Activated CD4-positive, alpha-beta T cell treated with anti-CD3 and anti-CD28 coated beads, Interleukin-2, amount 10 ng/mL, durations not matched to agents 24 days and 14 days (primary cell): ENCODE measurements at regions not wholly inside any gene's neighbourhood (a gene's known extent, or its start where the extent isn't known, plus 50 kb on each side); places are given as distances from the start of the nearest gene placed in this dataset.

Source experiments
- DNase-seq: peaks from one replicate; pipeline ENCODE4 v3.0.0; 2022
- H3K27ac Mint-ChIP-seq: one replicate; pipeline ENCODE4 v1.8.0; 2022; ENCODE audit warnings: mild to moderate bottlenecking, mixed read lengths
- H3K27me3 Mint-ChIP-seq: one replicate; pipeline ENCODE4 v1.8.0; 2022; ENCODE audit warnings: mixed read lengths
- H3K36me3 Mint-ChIP-seq: one replicate; pipeline ENCODE4 v1.8.0; 2022; ENCODE audit warnings: low read depth, mild to moderate bottlenecking, mixed read lengths
- H3K4me1 Mint-ChIP-seq: one replicate; pipeline ENCODE4 v1.8.0; 2021; ENCODE audit warnings: mixed read lengths
- H3K4me3 Mint-ChIP-seq: one replicate; pipeline ENCODE4 v1.8.0; 2022; ENCODE audit warnings: mild to moderate bottlenecking, moderate library complexity, mixed read lengths
- H3K9me3 Mint-ChIP-seq: one replicate; pipeline ENCODE4 v1.8.0; 2021; ENCODE audit warnings: mixed read lengths
- intact Hi-C: fragments of 100-400 bp; cut with micrococcal nuclease; formaldehyde crosslinking; loops from one replicate; pipeline ENCODE4 v1.15.1; 2023

DNA sequence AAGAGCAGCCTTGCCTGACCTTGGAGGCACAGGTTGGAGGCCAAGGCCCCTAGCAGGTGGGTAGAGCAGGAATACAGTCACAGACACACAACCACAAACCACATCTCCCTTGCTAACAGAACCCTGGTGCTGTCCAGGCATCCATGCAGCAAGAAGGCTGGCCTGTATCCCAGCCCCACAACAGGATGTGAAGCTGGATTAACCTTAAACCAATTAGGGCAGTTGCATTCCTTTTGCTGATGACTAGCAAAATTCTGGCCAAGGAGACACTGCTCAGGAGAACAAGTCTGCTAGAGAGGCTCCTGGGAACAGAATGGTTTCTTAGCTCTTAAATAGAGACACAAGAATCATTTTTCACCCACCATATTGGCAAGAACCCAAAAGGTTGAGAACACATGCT lies 97.8 kb downstream of the C5orf15 start:
- Mint-ChIP-seq H3K4me1 (peaks cover 38% of the 10 kb centered on the region), H3K27ac (peak overlapping the region; percentile 56), H3K27me3 (no peaks in the 10 kb centered on the region), H3K9me3 (peaks cover 3% of the 10 kb centered on the region), H3K4me3 (no peak overlapping the region), H3K36me3 (no peaks in the 10 kb centered on the region)
- intact Hi-C loops, result no loop called here
- DNase-seq, result no peak

DNA sequence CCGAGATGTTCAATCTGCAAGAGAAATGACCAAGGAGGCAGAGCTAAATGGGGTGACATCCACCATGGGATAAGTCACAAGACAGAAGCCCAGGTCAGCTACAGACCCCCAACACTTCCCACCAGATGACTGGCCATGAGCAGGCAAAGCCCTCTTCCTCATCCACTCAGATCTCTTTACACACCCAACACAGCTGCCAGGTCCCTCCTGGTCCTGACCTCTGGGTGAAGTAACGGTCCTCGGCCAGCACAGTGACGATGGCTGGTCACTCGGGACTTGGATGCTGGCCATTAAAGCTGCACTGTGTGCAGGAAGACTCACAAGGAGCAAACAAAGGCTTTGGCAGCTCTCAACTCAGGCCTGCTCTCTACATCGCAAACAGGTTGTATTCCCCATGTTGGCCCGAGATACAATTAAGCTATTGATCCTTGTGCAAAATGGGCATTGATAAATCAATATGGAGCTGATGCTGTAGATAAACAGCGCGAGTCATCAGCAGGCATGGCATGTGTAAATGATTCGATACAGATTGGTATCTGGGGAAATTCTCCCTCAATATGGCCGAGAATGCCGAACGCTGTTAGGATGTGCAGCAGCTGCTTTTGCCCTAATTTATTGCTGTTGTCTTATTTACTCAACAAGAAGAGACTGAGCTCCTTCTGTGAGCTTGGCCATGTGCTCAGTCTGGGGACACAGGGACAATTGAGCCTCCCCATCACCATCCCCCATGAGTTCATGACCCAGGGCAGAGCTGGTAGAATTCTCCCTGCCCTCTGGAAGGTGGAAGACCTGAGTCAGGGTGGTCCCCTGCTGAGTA lies 98.7 kb downstream of the C5orf15 start:
- H3K27ac Mint-ChIP-seq, result peak overlapping the region; percentile 40
- no peak for DNase-seq
- H3K4me3 Mint-ChIP-seq, result no peak overlapping the region
- H3K27me3 Mint-ChIP-seq, result no peaks in the 10 kb centered on the region
- intact Hi-C loops, result loop anchor here (1.0 to 10.0 kb wide), 4 partner anchors 115 to 757 kb away; no protein-coding TSS in a partner anchor
- H3K36me3 Mint-ChIP-seq, result no peaks in the 10 kb centered on the region
- peaks cover 35% of the 10 kb centered on the region for H3K4me1 Mint-ChIP-seq
- no peaks in the 10 kb centered on the region for H3K9me3 Mint-ChIP-seq

DNA sequence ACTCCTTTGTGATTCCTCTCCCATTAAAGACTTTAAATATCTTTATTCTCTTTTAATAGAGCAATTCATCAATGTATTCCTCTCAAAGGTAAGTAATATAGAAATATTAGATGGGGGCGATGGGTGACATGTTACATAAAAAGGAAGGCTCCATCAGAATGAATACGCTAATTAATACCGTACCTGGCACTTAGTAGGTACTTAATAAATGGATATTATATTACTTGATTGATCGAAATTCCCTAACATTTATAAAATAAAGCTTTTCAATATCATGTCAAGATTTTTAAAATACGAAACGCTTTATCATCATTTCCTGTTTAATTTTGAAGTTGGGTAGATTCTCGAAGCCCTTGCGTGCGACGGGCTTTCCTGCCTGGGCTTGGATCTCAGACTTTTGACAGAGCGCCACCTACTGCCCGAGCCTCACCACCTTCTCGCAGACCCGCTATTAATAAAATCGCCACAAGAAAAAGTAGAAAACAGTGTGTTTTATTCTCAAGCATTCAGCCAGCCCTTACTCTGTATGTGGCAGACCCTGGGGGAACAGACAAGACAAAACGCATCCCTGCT lies 99.4 kb downstream of the C5orf15 start:
- intact Hi-C loops, result loop anchor here (1.0 to 10.0 kb wide), 4 partner anchors 114 to 757 kb away; no protein-coding TSS in a partner anchor
- DNase-seq, result peak; percentile 91
- H3K36me3 Mint-ChIP-seq, result no peaks in the 10 kb centered on the region
- H3K27me3 Mint-ChIP-seq, result no peaks in the 10 kb centered on the region
- peak overlapping the region; percentile 17 for H3K27ac Mint-ChIP-seq
- no peaks in the 10 kb centered on the region for H3K9me3 Mint-ChIP-seq
- peaks cover 29% of the 10 kb centered on the region for H3K4me1 Mint-ChIP-seq
- H3K4me3 Mint-ChIP-seq, result no peak overlapping the region

DNA sequence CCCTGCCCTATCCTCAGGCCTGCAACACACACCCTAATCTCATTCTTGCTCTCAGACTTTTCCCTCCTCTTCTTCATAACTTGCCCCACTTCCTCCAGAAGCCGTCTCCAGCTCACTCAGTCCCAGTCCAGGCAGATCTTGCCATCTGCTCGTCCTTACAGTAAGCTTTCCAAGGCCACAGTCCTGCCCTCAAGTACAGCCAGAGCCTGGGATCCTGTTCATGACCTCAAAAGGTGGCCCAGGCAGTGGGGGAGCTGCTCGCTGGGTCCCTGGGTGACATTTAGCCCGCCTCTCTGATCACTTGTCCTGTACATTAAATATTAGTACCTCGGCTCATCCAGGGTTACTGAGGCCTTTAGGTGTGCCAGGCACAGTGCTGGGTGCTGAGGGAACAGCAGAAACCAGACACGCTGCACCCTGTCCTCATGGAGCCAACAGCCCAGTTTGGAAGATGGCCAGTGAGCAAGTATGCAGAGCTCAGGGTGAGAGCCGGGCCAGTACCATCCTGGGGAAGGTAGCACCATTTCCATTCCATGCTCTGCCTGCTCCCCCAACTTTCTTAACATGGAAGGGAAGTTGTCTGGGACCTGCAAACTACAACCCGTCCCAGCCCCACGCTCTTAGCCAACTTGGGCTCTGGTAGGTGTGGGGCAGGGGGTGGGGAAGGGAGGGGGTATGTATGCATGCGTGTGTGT lies 100.4 kb downstream of the C5orf15 start:
- no peak overlapping the region for H3K27ac Mint-ChIP-seq
- DNase-seq, result no peak
- intact Hi-C loops, result loop anchor here (2.0 to 10.0 kb wide), 3 partner anchors 113 to 756 kb away; no protein-coding TSS in a partner anchor
- H3K4me1 Mint-ChIP-seq, result peaks cover 20% of the 10 kb centered on the region
- no peaks in the 10 kb centered on the region for H3K27me3 Mint-ChIP-seq
- no peak overlapping the region for H3K4me3 Mint-ChIP-seq
- no peaks in the 10 kb centered on the region for H3K9me3 Mint-ChIP-seq
- H3K36me3 Mint-ChIP-seq, result no peaks in the 10 kb centered on the region

DNA sequence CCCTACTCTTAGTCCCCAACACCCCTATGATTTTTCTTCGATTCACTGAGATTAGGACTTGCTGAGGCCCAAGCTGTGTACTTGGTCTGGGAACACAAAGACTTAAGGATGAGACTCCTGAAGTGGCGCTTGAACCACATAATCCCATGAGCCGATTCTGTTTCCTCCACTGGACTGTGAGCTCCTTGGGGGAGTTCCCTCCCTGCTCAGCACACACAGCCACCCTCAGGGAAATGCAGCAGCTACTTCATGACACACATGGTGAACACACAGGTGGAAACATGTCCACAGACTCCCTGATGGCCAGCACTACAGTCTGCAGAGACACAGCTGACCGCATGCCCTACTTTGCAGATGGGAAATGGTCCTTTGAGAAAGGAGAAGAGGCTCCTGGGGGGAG lies 101.1 kb downstream of the C5orf15 start:
- no peak overlapping the region for H3K4me3 Mint-ChIP-seq
- no peaks in the 10 kb centered on the region for H3K36me3 Mint-ChIP-seq
- H3K4me1 Mint-ChIP-seq, result peaks cover 17% of the 10 kb centered on the region
- H3K27ac Mint-ChIP-seq, result peak overlapping the region; percentile 22
- H3K27me3 Mint-ChIP-seq, result no peaks in the 10 kb centered on the region
- H3K9me3 Mint-ChIP-seq, result no peaks in the 10 kb centered on the region
- DNase-seq, result no peak
- intact Hi-C loops, result loop anchor here (5.0 to 10.0 kb wide), 2 partner anchors 443 to 755 kb away; no protein-coding TSS in a partner anchor

DNA sequence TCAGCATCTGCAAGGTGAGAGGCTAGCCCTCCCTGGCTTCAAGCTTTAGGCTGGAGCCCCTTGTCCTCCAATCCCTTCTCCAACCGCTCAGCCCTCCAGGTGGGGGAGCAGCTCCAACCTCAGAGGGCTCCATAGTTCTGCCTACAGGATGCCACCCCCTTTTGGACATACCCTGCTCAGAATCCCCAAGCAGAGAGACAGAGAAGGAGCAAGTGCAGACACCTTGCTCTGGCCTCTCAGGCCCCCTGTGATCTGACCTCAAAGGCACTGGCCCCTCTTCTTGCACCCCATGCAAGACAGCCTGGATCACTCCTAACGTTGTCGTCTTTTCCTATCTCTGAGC lies 101.6 kb downstream of the C5orf15 start:
- no peaks in the 10 kb centered on the region for H3K9me3 Mint-ChIP-seq
- intact Hi-C loops, result loop anchor here (5.0 to 10.0 kb wide), 2 partner anchors 442 to 755 kb away; no protein-coding TSS in a partner anchor
- no peak overlapping the region for H3K27ac Mint-ChIP-seq
- H3K27me3 Mint-ChIP-seq, result no peaks in the 10 kb centered on the region
- no peak for DNase-seq
- H3K4me1 Mint-ChIP-seq, result peaks cover 17% of the 10 kb centered on the region
- H3K36me3 Mint-ChIP-seq, result no peaks in the 10 kb centered on the region
- H3K4me3 Mint-ChIP-seq, result no peak overlapping the region

DNA sequence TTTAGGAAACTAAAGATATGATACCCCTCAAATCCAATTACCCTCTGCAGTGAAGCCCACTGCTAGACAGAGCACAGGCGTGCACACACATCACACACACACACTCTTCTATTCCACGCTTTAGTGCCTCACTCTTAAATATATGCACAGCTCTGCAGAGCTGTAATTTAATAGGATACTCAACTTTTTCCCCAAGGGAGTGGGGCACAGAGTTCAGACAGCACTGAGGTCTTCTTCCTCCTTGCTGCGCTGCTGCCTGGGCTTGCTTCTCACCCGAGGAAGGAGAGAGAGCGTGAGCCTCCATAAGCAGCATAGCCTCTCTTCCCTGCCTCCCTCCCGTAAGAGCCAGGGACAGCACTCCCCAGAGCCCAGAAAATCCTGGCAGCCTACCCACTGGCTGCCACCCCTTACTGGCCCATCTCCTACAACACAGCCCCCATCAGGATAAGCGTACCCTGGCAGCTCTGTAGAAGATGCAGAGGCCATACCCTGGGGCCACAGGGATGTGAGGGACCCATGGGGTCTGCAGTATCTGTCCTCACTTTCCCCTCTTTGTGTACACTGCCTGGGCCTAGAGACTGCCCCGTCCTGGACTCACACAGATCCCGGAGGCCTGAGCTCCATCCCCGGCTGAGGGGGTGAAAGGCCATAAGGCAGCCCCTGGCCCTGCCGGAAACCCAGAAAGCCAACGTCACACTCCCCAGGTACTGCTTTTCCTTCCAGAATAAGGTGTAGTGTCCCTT lies 102.1 kb downstream of the C5orf15 start:
- Mint-ChIP-seq H3K36me3 (no peaks in the 10 kb centered on the region), H3K27ac (no peak overlapping the region), H3K27me3 (no peaks in the 10 kb centered on the region), H3K4me3 (no peak overlapping the region), H3K4me1 (peaks cover 17% of the 10 kb centered on the region), H3K9me3 (no peaks in the 10 kb centered on the region)
- no peak for DNase-seq
- intact Hi-C loops, result loop anchor here (5.0 to 10.0 kb wide), 2 partner anchors 442 to 754 kb away; no protein-coding TSS in a partner anchor

DNA sequence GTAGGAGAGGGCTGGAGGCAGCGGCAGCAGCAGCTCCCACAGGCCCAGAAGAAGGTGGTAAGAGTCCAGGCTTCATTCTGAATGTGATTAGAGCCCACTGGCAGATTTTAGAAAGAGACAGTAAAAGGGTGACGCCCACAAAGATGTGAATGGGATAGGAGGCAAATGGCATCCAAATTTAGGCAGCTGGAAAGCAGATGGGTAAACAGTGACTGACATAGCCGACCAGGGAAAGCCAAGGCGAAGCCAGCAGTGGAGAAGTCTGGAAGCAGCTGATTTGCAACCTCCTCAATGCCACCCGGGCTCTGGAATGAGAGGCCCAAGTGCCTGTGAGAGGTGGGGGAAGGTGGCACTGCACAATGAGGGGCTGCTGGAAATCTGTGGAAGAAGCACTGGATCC lies 103.3 kb downstream of the C5orf15 start:
- Mint-ChIP-seq H3K36me3 (no peaks in the 10 kb centered on the region), H3K4me3 (no peak overlapping the region), H3K9me3 (no peaks in the 10 kb centered on the region), H3K4me1 (peaks cover 13% of the 10 kb centered on the region), H3K27me3 (no peaks in the 10 kb centered on the region), H3K27ac (no peak overlapping the region)
- no peak for DNase-seq
- intact Hi-C loops, result loop anchor here (5.0 to 10.0 kb wide), 2 partner anchors 440 to 753 kb away; no protein-coding TSS in a partner anchor

DNA sequence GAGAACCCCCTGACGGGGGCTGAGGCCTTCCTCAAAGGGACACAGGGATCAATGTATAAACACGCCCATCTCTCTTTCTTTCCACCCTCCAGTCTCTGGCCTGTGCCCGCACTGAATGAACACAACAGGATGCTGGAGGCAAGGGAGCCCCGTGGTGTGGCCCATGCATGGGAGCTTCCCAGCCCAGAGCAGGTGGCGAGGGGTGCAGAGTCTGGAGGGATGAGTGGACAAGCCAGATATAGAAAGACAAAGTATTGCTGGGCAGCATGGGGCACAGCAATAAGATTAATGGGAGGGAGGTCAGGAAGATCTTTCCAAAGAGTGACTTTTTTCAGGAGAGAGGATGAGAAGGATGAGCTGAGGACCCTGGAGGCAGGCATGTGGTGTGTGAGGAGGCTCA lies 103.7 kb downstream of the C5orf15 start:
- DNase-seq, result no peak
- intact Hi-C loops, result loop anchor here (5.0 to 10.0 kb wide), 2 partner anchors 440 to 752 kb away; no protein-coding TSS in a partner anchor
- Mint-ChIP-seq H3K4me1 (peaks cover 12% of the 10 kb centered on the region), H3K27ac (no peak overlapping the region), H3K36me3 (no peaks in the 10 kb centered on the region), H3K27me3 (no peaks in the 10 kb centered on the region), H3K9me3 (no peaks in the 10 kb centered on the region), H3K4me3 (no peak overlapping the region)

DNA sequence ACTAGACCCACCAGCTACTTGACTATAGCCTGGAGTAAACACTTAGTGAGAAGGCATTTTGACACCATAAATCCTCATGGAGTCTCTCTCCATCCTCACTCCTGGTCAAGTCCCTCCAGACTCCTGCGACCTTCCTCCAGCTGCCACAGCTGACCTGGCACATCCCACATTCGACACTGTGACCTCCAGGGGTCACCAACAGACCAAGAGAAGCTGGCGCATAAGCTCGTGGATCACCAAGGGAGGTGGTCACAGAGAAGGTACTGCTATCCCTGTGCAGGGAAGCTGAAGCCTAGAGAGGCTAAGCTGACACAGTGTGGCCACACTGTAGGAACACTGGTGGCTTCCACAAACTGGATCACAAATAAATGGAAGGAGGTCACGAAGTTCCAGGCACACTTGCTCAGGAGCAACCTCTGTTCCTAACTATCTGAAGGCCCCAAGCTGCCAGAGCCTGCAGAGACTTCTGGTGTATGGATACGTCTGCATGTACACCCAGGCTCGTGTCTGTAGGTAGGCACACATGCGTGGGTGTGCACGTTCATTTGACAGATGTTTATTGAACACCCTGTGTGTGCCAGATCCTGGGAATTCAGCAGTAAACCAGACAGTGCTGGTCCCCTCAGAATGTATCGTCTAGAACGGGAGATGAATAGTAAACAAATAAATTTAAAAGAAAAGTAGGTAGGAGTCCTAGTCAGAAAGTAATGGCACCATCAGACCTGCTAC lies 104.4 kb downstream of the C5orf15 start:
- Mint-ChIP-seq H3K27ac (no peak overlapping the region), H3K9me3 (peaks cover 3% of the 10 kb centered on the region)
- intact Hi-C loops, result loop anchor here (10.0 kb wide), 1 partner anchor 439 kb away; no protein-coding TSS in a partner anchor

DNA sequence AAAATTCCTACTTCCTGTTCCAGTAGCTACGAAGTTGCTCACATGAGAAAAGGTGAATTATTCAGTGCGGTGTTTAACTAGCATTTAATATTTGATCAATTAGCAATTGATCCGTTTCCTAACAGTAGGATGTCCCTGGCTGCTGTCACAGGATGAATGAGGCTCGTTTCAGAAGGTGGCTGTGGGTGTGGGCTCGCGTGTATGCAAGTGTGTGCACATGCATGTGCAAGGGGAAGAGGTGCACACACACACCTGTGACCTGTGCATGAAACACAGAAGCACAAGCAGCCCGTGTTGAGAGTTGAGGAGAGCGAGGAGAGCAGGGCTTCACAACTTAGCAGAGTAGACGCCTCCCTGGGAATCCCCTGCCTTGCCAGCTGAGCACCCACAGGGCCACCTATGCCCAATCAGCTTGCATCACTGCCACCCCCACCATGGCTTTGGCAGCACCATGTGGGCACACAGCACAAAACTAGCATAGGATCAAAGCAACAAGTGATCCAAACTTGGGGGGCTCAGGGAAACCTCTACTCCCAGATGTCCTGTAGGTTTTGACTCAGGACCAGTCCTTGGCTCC lies 107.2 kb downstream of the C5orf15 start:
- no peak for DNase-seq
- H3K27ac Mint-ChIP-seq, result no peak overlapping the region
- peaks cover 3% of the 10 kb centered on the region for H3K9me3 Mint-ChIP-seq
- H3K4me1 Mint-ChIP-seq, result peaks cover 7% of the 10 kb centered on the region
- H3K27me3 Mint-ChIP-seq, result no peaks in the 10 kb centered on the region
- intact Hi-C loops, result loop anchor here (10.0 kb wide), 1 partner anchor 436 kb away; no protein-coding TSS in a partner anchor
- H3K36me3 Mint-ChIP-seq, result no peaks in the 10 kb centered on the region
- H3K4me3 Mint-ChIP-seq, result no peak overlapping the region

More for the DNA sequence above, 104.4 kb downstream of the C5orf15 start:
- Mint-ChIP-seq H3K27me3 (no peaks in the 10 kb centered on the region), H3K4me1 (peaks cover 7% of the 10 kb centered on the region), H3K36me3 (no peaks in the 10 kb centered on the region), H3K4me3 (no peak overlapping the region)
- no peak for DNase-seq

DNA sequence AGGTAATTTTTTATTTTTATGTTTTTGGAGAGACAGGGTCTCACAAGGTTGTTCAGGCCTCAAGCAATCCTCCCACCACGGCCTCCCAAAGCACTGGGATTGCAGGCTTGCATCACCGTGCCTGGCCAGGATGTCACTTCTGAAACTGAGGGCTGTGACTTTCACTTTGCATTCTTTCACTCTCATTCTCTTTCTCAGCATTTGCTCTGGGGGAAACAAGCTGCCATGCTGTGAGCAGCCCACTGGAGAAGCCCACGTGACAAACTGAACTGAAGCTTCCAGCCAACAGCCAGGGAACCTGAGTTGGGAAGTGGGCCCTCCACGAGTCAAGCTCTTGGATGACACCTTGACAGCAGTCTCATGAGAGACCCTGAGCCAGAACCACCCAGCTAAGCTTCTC lies 109.4 kb downstream of the C5orf15 start:
- Mint-ChIP-seq H3K4me1 (peaks cover 7% of the 10 kb centered on the region), H3K9me3 (peaks cover 3% of the 10 kb centered on the region), H3K27me3 (no peaks in the 10 kb centered on the region), H3K27ac (no peak overlapping the region), H3K36me3 (no peaks in the 10 kb centered on the region), H3K4me3 (no peak overlapping the region)
- no peak for DNase-seq
- intact Hi-C loops, result no loop called here
